ENCODE measurements at regions not wholly inside any gene's neighbourhood (a gene's known extent, or its start where the extent isn't known, plus 50 kb on each side); places are given as distances from the start of the nearest gene placed in this dataset.

DNA sequence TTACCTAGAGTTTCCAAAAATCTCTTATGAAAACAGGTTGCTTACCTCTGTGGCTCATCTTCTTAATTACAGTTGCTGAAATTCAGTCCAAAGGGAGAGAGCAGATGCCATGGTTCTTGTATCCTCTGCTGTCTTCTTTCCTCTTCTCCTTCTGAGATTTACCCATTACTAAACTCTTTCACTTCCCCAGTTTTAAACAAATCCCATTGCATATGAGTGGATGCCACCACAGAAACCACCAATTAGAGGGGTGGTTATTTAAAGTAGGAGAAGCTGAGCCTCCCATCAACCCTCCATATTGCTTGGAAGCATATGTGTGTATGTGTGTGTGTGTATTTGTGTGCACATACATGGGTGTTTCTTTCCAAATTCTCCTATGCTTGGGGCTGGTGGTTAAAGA lies 128.5 kb upstream of the KCNK1 start:
- Histone ChIP-seq H3K4me2 (ENCODE audit: low read depth, low read length) (no peak overlapping the region), H4K20me1 (ENCODE audit: insufficient read depth, low read length) (no peaks in the 10 kb centered on the region)
- TF ChIP-seq, protein P1, sequence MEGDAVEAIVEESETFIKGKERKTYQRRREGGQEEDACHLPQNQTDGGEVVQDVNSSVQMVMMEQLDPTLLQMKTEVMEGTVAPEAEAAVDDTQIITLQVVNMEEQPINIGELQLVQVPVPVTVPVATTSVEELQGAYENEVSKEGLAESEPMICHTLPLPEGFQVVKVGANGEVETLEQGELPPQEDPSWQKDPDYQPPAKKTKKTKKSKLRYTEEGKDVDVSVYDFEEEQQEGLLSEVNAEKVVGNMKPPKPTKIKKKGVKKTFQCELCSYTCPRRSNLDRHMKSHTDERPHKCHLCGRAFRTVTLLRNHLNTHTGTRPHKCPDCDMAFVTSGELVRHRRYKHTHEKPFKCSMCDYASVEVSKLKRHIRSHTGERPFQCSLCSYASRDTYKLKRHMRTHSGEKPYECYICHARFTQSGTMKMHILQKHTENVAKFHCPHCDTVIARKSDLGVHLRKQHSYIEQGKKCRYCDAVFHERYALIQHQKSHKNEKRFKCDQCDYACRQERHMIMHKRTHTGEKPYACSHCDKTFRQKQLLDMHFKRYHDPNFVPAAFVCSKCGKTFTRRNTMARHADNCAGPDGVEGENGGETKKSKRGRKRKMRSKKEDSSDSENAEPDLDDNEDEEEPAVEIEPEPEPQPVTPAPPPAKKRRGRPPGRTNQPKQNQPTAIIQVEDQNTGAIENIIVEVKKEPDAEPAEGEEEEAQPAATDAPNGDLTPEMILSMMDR (IDR thresholded peaks at IDR 0.05; ENCODE audit: low read length) = no peak
- no peak for TF ChIP-seq EZH2 (optimal IDR thresholded peaks at IDR 0.05; ENCODE audit: low read depth, low read length)
- no peak for TF ChIP-seq EZH2phosphoT487 (IDR thresholded peaks at IDR 0.05; ENCODE audit: low read length)

DNA sequence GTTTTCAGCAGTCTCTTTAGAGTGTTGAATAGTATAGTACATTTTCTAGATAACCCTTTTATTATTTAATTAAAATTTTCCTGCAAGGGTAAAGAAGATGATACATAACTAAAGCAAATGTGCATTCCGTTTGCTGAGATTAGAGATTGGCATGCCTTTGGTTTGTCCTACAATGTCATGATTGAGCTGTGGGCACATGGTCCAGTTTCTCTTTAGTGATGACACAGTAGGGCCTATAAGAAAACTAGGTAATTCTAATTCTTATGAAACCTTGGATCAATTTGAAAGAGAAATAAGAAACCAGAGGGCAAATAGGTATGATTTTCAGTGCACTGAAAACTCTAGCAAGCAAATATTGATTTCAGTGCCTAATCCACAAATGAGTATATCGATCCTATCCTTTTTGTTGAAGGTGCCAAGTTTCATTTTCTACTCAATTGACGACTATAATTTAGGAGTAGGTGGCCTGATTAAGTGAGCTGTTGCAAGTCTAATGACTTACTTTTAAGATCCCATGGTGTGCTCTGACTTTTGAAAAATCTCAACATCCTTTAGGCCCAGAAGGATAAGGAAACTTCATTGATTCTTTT lies 128.0 kb upstream of the KCNK1 start:
- TF ChIP-seq, protein P1 (IDR thresholded peaks at IDR 0.05; ENCODE audit: low read length) = no peak
- no peak for TF ChIP-seq EZH2phosphoT487 (IDR thresholded peaks at IDR 0.05; ENCODE audit: low read length)
- TF ChIP-seq EZH2 (optimal IDR thresholded peaks at IDR 0.05; ENCODE audit: low read depth, low read length) = no peak
- Histone ChIP-seq H3K4me2 (ENCODE audit: low read depth, low read length) (no peak overlapping the region), H3K4me3 (ENCODE audit: low read length) (no peak overlapping the region), H2AFZ (ENCODE audit: low read length) (no peak overlapping the region), H3K4me1 (ENCODE audit: low read length) (peaks cover 35% of the 10 kb centered on the region), H3K9ac (ENCODE audit: low read length) (no peak overlapping the region), H3K36me3 (replicated peaks; ENCODE audit: insufficient read depth, low read length) (no peaks in the 10 kb centered on the region), H3K79me2 (ENCODE audit: low read length) (no peaks in the 10 kb centered on the region), H3K9me3 (replicated peaks; ENCODE audit: insufficient read depth, low read length) (no peaks in the 10 kb centered on the region), H4K20me1 (ENCODE audit: insufficient read depth, low read length) (no peaks in the 10 kb centered on the region), H3K27me3 (replicated peaks; ENCODE audit: insufficient read depth, low read length) (no peaks in the 10 kb centered on the region), H3K27ac (ENCODE audit: low read length) (no peak overlapping the region), H3F3A (ENCODE audit: insufficient read depth, low read length) (no peaks in the 10 kb centered on the region; the same call in 1 of the 2 replicates), H3K9me2 (replicated peaks; ENCODE audit: insufficient read depth, low read length) (no peaks in the 10 kb centered on the region)
- no peak for DNase-seq

More for the DNA sequence above, 128.5 kb upstream of the KCNK1 start:
- DNase-seq = no peak
- Histone ChIP-seq H3K4me3 (ENCODE audit: low read length) (no peak overlapping the region), H3K9me3 (replicated peaks; ENCODE audit: insufficient read depth, low read length) (no peaks in the 10 kb centered on the region), H3K9me2 (replicated peaks; ENCODE audit: insufficient read depth, low read length) (no peaks in the 10 kb centered on the region), H3K36me3 (replicated peaks; ENCODE audit: insufficient read depth, low read length) (no peaks in the 10 kb centered on the region), H3K9ac (ENCODE audit: low read length) (no peak overlapping the region), H3K27ac (ENCODE audit: low read length) (no peak overlapping the region), H3K4me1 (ENCODE audit: low read length) (peaks cover 29% of the 10 kb centered on the region), H3K79me2 (ENCODE audit: low read length) (no peaks in the 10 kb centered on the region), H3F3A (ENCODE audit: insufficient read depth, low read length) (no peaks in the 10 kb centered on the region; the same call in 1 of the 2 replicates), H2AFZ (ENCODE audit: low read length) (no peak overlapping the region), H3K27me3 (replicated peaks; ENCODE audit: insufficient read depth, low read length) (no peaks in the 10 kb centered on the region)

DNA sequence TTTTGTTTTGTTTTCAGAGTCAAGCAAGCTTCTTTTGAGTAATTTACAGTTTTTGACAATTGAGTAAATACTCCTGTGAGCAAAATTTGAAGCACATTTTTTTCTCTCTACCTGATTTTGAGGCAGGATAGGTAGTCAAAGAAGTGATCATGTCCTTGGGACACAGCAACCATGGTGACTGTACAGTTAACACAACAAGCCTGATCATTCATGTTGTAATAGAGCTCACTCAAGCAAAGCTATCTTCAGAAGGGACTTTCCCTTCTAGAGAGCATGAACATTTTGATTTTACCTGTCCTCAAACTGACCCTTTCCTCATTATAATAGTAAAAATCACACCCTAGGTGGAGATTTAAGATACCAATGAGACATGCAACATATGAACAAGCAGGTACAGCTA lies 126.5 kb upstream of the KCNK1 start:
- Histone ChIP-seq H3K4me2 (ENCODE audit: low read depth, low read length) (no peak overlapping the region), H3F3A (ENCODE audit: insufficient read depth, low read length) (no peaks in the 10 kb centered on the region; the same call in 1 of the 2 replicates), H3K9me2 (replicated peaks; ENCODE audit: insufficient read depth, low read length) (no peaks in the 10 kb centered on the region), H3K9me3 (replicated peaks; ENCODE audit: insufficient read depth, low read length) (no peaks in the 10 kb centered on the region), H3K36me3 (replicated peaks; ENCODE audit: insufficient read depth, low read length) (no peaks in the 10 kb centered on the region), H2AFZ (ENCODE audit: low read length) (no peak overlapping the region), H3K79me2 (ENCODE audit: low read length) (no peaks in the 10 kb centered on the region), H4K20me1 (ENCODE audit: insufficient read depth, low read length) (no peaks in the 10 kb centered on the region), H3K9ac (ENCODE audit: low read length) (no peak overlapping the region), H3K27ac (ENCODE audit: low read length) (no peak overlapping the region), H3K27me3 (replicated peaks; ENCODE audit: insufficient read depth, low read length) (no peaks in the 10 kb centered on the region), H3K4me1 (ENCODE audit: low read length) (peaks cover 35% of the 10 kb centered on the region), H3K4me3 (ENCODE audit: low read length) (no peak overlapping the region)
- no peak for DNase-seq
- TF ChIP-seq, protein P1 (IDR thresholded peaks at IDR 0.05; ENCODE audit: low read length) = no peak
- TF ChIP-seq EZH2phosphoT487 (IDR thresholded peaks at IDR 0.05; ENCODE audit: low read length) = no peak
- TF ChIP-seq EZH2 (optimal IDR thresholded peaks at IDR 0.05; ENCODE audit: low read depth, low read length) = no peak

All from MM.1S (cell line).